Psoas muscle (tissue), 7 donors: ENCODE measurements at regions not wholly inside any gene's neighbourhood (a gene's known extent, or its start where the extent isn't known, plus 50 kb on each side); places are given as distances from the start of the nearest gene placed in this dataset.

Experiments
- ATAC-seq, 4 donors: fragments of 200-7000 bp; cut with Tn5 transposase; one replicate each; pipeline ENCODE4 v1.9.1; 2020; ENCODE audit warnings: moderate library complexity in 3 of 4, mild to moderate bottlenecking in 2 of 4
- DNase-seq, 2 donors: peaks; one replicate each; pipeline ENCODE4 v3.0.0-alpha.2; 2020
- H3K27ac ChIP-seq: fragments of 200-600 bp; one replicate; pipeline ENCODE4 v1.8.0; 2022
- H3K27me3 ChIP-seq, 3 donors: fragments of 200-600 bp in 1 of 3; one replicate each; pipeline versions ENCODE4 v1.6.1 to v1.8.0; 2013 to 2022; ENCODE audit warnings: low read length in 2 of 3, mild to moderate bottlenecking in 2 of 3, moderate library complexity in 1 of 3; ENCODE audit not compliant: insufficient read depth in 3 of 3
- H3K36me3 ChIP-seq, 2 donors: fragments of 200-600 bp in 1 of 2; one replicate each; pipeline versions ENCODE4 v1.6.1 to v1.8.0; 2013 to 2022; ENCODE audit warnings: low read depth in 1 of 2, mild to moderate bottlenecking in 1 of 2, moderate library complexity in 1 of 2; ENCODE audit not compliant: insufficient read depth in 1 of 2
- H3K4me1 ChIP-seq: fragments of 200-600 bp; one replicate; pipeline ENCODE4 v1.8.0; 2022
- H3K4me3 ChIP-seq: fragments of 200-600 bp; one replicate; pipeline ENCODE4 v1.8.0; 2022; ENCODE audit warnings: mild to moderate bottlenecking
- H3K9me3 ChIP-seq: fragments of 200-600 bp; one replicate; pipeline ENCODE4 v1.8.0; 2022
- WGBS, 3 donors: extraction: QIAGEN DNeasy Blood & Tissue Kit; methylation state at CpG; one replicate each; pipeline versions ENCODE4 v1.1.6 to v1.1.7; 2013; 5-methylcytosine and 5-hydroxymethylcytosine counted together
- intact Hi-C, 2 donors: fragments of 100-400 bp; cut with DNase I; formaldehyde crosslinking; loops; one replicate each; pipeline versions ENCODE4 v1.11.0 to v1.14.2; 2022
- TF ChIP-seq, protein P1 (sequence below): fragments of 200-600 bp; IDR thresholded peaks from one replicate; pipeline ENCODE4 v1.8.0; 2022; ENCODE audit warnings: antibody characterized with exemption
- donor health status: healthy with polysubstance abuse.
- donor health status: DM: no; HTN: no; CAD: no; lungs with moderate emphysema.
- donor health status: Bipolar disorder and iron deficiency.
- donor health status: healthy.
- donor health status: DM: yes; HTN: yes; CAD: no.
- donor health status: DM: no; HTN: no; CAD: no.
- donor health status: DM: yes; HTN: yes; CAD: no.

DNA sequence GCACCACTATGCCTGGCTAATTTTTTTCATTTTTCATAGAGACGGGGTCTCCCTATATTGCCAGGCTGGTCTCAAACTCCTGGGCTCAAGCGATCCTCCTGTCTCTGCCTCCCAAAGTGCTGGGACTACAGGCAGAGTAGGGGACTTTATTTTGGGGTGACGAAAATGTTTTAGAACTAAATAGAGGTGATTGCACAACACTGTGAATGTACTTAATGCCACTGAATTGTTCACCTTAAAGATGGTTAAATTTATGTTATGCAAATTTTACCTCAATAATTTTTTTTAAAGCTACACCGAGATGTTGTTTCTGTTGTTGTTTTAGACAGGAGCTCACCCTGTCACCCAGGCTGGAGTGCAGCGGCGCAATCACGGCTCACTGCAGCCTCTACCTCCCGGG lies 111.9 kb upstream of the SEC14L1 start:
- intact Hi-C loops: no loop called here
- ATAC-seq (no peak), DNase-seq (no peak)
- peaks cover 0 to 11% (median 0%) of the 10 kb centered on the region in 3 donors for H3K27me3 ChIP-seq
- WGBS, 3 donors: 91 to 95% (median 95%) methylated on average over 8 of the region's 8 CpGs
- H3K9me3 ChIP-seq: peaks cover 10% of the 10 kb centered on the region
- TF ChIP-seq, protein P1, sequence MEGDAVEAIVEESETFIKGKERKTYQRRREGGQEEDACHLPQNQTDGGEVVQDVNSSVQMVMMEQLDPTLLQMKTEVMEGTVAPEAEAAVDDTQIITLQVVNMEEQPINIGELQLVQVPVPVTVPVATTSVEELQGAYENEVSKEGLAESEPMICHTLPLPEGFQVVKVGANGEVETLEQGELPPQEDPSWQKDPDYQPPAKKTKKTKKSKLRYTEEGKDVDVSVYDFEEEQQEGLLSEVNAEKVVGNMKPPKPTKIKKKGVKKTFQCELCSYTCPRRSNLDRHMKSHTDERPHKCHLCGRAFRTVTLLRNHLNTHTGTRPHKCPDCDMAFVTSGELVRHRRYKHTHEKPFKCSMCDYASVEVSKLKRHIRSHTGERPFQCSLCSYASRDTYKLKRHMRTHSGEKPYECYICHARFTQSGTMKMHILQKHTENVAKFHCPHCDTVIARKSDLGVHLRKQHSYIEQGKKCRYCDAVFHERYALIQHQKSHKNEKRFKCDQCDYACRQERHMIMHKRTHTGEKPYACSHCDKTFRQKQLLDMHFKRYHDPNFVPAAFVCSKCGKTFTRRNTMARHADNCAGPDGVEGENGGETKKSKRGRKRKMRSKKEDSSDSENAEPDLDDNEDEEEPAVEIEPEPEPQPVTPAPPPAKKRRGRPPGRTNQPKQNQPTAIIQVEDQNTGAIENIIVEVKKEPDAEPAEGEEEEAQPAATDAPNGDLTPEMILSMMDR: no peak
- H3K4me1 ChIP-seq: no peaks in the 10 kb centered on the region
- no peak overlapping the region for H3K4me3 ChIP-seq
- H3K36me3 ChIP-seq: no peaks in the 10 kb centered on the region
- no peak overlapping the region for H3K27ac ChIP-seq

GRCh38 chr17:77032929-77033328 lies 107.8 kb upstream of the SEC14L1 start:
- intact Hi-C loops: no loop called here
- no peak for ATAC-seq
- Histone ChIP-seq H3K36me3 (no peaks in the 10 kb centered on the region), H3K4me3 (no peak overlapping the region), H3K27me3 (peaks cover 0 to 34% (median 5%) of the 10 kb centered on the region in 3 donors), H3K4me1 (no peaks in the 10 kb centered on the region), H3K27ac (no peak overlapping the region), H3K9me3 (peaks cover 10% of the 10 kb centered on the region)
- TF ChIP-seq, protein P1: no peak
- DNase-seq: no peak
- 72 to 88% (median 82%) methylated on average over 4 of the region's 4 CpGs for WGBS, 3 donors

DNA sequence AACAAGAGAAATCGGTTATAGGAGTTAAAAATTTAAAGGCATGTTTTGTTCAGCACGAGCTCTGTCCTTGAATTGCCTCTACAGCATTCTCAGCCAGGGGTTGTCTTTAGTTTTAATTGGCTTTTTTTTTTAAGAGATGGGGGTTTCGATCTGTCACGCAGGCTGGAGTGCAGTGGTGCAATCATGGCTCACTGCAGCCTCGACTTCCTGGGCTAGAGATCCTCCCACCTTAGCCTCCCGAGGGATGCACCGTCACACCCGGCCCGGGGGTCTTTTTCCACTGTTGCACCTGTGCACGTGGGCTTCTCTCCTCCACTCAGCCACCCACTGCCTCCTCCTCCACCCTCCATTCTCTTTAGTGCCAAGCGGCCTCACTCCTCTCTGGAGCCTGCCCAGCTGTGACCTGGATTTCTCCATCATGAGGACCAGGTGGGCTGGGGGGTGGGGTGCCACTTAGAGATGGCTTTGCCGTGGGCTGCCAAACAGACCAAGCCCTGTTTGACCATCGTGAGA lies 106.8 kb upstream of the SEC14L1 start:
- Histone ChIP-seq H3K36me3 (no peaks in the 10 kb centered on the region), H3K4me1 (no peaks in the 10 kb centered on the region), H3K27me3 (peaks cover 0 to 38% (median 5%) of the 10 kb centered on the region in 3 donors), H3K9me3 (peaks cover 10% of the 10 kb centered on the region), H3K27ac (no peak overlapping the region), H3K4me3 (no peak overlapping the region)
- no peak for DNase-seq
- no peak for ATAC-seq
- TF ChIP-seq, protein P1: no peak
- 58 to 65% (median 61%) methylated on average over 13 of the region's 13 CpGs for WGBS, 3 donors
- intact Hi-C loops: no loop called here

DNA sequence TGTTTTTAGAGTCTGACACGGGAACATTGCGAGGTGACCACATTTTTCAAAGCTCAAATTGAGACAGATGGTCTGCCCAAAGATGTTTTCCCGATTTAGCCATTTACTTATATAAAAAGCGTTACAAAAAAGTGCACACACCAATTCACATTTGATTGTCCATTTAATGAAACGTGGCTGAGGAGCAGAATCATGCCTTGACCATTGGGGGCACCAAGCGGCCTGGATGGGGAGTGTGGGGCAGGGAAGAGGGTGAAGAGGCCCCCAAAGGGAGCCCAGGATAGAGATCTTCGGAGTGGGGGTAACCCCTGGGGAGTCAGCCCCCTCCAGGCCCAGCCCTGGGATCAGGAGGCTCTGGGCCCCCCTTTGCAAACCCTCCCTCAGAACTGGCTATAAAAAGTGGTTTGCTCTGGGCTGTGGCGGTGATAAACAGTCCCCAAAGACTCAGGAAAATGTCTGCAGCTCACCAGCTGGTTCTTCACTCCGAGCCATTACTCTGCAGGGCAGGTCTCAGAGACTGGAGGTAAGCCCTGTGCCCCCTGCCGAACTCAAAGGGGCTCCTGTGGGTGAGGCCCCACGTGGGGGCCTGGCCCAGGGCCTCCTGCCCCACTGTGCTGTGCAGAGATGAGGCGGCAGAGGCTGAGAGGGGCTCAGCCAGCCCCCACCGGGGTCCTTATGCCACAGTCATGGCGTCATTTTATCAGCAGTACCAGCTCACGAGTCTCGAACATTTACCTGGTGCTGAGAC lies 105.9 kb upstream of the SEC14L1 start:
- intact Hi-C loops: no loop called here
- TF ChIP-seq, protein P1: no peak
- no peak for DNase-seq
- peaks cover 10% of the 10 kb centered on the region for H3K9me3 ChIP-seq
- WGBS, 3 donors: 54 to 63% (median 55%) methylated on average over 16 of the region's 16 CpGs
- no peak overlapping the region for H3K4me3 ChIP-seq
- peaks cover 0 to 39% (median 8%) of the 10 kb centered on the region in 3 donors for H3K27me3 ChIP-seq
- no peak overlapping the region for H3K27ac ChIP-seq
- ATAC-seq: no peak
- H3K4me1 ChIP-seq: no peaks in the 10 kb centered on the region
- H3K36me3 ChIP-seq: no peaks in the 10 kb centered on the region
